ENCODE measurements at regions not wholly inside any gene's neighbourhood (a gene's known extent, or its start where the extent isn't known, plus 50 kb on each side); places are given as distances from the start of the nearest gene placed in this dataset.
"Not testable (repeated sequence)": the region's sequence is repeated elsewhere in the genome, so short reads cannot be mapped to it uniquely, and the experiment has no call there.

DNA sequence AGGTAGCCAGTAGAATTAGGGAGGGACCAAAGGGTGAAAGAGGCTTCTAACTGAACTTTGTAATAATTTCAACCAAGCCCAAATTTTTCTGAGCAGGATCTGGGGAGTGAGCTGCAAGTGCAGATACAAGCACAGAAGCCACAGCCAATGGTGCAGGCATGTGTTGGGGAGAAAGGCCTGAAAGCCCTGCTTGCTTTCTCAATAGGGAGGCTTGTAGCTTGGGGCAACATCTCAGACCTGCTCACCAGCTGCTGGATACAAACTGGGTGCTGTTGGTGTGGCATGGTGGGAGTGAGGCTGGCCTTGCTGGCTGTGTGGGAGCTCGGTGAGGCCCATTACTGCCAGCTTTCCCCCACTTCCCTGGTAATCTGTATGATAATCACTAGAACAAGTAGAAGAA is 688.5 kb upstream of the SEMA3D start:
- no peak for DNase-seq

- DNase-seq = no peak
Observed at GRCh38 chr7:85866540-85866939, 679.7 kb upstream of the SEMA3D start.

DNA sequence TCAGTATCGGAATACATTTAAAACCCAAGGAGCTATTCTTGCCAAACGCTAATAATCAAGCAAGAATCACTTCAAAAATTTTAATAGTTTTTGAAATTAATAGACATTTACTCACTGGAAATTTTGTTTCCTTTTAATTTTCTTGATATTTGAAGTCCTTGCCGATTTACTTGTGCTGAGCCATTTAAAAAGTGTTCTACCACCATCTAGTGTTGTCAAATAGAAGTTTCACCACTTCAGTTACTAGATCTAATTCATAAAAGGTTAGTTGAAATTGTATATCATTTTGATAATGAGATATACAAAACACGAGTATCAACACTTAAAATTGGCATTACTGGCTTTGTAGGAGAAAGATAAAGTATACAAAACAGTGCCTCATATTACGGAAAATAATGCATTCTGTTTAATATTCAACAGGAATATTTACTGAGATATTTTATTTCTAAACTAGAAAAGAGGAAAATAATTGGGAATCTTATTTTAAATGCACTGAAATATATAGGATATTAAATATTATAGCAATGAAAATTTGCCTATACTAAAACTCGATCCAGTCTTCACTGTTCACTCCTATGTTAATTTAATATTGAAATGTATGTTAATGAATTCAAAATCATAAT is 664.8 kb upstream of the SEMA3D start:
- peak; percentile 2 to 31 for DNase-seq

DNA sequence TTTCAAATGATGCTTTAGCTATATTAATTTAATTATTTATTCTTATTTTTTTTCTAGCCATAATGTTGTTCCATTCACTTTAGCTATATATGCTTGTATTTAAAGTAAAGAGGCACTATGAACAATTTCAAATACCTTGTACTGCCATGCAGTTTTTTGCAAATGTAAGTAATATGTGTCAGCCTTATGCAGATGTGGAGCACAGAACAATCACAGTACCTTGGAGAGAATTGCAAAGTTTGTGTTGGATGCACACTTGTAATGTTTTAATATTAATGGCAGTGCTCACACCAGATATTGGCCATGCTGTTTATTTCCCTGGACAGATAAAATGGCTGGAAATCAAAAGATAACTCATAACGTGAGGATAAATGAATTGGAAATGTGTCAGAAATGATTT is 663.5 kb upstream of the SEMA3D start:
- DNase-seq = no peak

- DNase-seq = peak in 1 of 2 experiments; percentile 28
Observed at GRCh38 chr7:85840554-85840953, 653.7 kb upstream of the SEMA3D start.

- no peak for DNase-seq
Observed at GRCh38 chr7:85833066-85833465, 646.2 kb upstream of the SEMA3D start.

DNA sequence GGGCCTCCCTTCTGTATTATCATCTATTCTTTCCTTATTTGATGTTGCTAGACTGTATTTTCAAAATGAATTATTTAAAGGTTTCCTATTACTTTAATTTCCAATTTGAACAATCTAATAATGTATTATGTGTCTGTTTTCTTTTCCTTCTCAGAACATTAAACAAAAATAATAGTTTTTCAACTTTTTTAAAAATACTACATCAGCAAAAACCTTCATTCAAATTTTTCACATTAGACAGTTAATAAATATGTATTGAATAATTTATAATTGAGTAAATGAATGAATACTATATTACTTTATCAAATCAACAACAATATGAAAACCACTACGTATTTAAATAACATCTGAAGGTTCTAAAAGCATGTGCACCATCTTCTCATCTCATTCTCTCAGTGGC is 644.1 kb upstream of the SEMA3D start:
- DNase-seq = no peak

- peak; percentile 5 to 10 for DNase-seq
Observed at GRCh38 chr7:85829817-85830432, 643.1 kb upstream of the SEMA3D start.

GRCh38 chr7:85829176-85829575 is 642.3 kb upstream of the SEMA3D start:
- no peak for DNase-seq

- no peak for DNase-seq
Observed at GRCh38 chr7:85828614-85829013, 641.8 kb upstream of the SEMA3D start.

GRCh38 chr7:85823396-85824080 is 636.7 kb upstream of the SEMA3D start:
- no peak for DNase-seq

DNA sequence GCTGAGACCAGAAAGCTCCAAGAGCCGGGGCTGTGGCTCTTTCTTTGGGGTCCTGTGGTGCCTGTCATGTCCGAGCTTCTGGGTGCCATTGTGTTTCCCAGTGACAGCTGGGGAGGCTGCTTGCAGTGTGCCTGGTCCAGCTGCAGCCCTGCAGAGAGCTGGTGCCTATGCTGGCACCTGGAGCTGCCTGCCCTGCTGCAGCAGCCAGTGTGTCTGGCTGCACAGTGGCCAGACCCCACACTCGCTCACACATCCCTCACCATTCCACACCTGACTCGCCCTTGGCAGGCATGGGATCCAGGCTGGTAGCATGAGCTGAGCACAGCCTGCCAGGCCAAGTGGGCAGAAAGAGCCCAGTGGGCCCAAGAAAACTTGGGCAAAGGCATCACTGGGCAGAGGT is 635.1 kb upstream of the SEMA3D start:
- DNase-seq = peak in 1 of 2 experiments; percentile 11

- no peak for DNase-seq
Observed at GRCh38 chr7:85820702-85821443, 634.0 kb upstream of the SEMA3D start.

GRCh38 chr7:85815526-85815925 is 628.7 kb upstream of the SEMA3D start:
- DNase-seq = no peak

DNA sequence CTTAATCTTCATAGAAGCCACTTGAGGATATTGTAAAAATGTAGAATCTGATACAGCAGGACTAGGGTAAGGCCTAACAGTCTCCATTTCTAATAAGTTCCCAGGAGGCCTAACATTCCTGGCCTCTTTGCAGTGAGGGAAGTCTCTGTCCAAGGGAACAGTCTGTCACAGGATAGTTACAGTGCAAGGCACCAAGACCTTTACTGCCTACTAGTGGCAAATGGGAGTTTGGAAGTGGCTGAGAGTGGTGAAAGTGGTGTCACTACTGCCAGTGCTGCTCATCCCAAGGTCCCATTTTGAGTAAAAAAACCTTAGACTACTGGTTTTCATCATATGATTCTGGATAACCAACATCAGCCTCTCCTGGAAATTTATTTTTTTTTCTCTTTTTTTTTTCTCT is 619.5 kb upstream of the SEMA3D start:
- no peak for DNase-seq

DNA sequence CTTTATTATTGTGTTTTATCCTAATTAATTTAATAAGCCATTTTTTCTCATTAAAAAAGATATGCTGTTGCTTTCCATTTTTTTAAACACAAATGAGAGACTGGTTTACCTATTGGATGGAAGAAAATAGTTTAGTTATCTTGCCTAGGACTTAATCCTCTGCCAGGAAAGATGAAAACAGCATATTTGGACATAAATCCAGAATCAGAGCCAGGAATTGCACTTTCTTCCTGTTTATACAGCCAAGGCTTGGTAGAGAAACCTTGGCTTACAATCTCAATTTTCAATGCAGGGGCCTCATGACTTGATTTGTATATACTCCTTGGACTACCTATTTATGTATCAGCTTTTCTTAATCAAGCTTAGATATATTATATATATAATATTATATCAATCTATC is 618.8 kb upstream of the SEMA3D start:
- DNase-seq = no peak

- DNase-seq = no peak
Observed at GRCh38 chr7:85805249-85805648, 618.4 kb upstream of the SEMA3D start.

DNA sequence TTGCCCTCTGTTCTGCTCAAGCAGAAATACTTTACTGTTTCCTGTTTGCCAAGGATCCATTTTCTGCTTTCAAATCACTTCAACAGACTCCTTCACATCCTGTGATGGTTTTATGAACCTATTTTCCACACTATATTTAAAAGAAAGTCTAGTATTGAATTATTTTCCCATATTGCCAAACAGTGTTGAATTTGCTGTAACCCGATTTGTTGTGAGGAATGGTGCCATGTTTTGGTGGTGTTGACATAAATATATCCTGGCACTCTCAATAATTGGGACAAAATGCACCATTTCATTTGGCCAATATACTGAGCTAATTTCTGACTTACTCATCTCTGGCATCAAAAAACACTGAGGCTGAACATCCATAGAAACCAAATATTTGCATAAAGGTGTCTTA is 615.4 kb upstream of the SEMA3D start:
- no peak for DNase-seq

GRCh38 chr7:85796956-85797355 is 610.1 kb upstream of the SEMA3D start:
- no peak for DNase-seq

- DNase-seq = not testable (repeated sequence)
Observed at GRCh38 chr7:85791098-85791497, 604.2 kb upstream of the SEMA3D start.

DNA sequence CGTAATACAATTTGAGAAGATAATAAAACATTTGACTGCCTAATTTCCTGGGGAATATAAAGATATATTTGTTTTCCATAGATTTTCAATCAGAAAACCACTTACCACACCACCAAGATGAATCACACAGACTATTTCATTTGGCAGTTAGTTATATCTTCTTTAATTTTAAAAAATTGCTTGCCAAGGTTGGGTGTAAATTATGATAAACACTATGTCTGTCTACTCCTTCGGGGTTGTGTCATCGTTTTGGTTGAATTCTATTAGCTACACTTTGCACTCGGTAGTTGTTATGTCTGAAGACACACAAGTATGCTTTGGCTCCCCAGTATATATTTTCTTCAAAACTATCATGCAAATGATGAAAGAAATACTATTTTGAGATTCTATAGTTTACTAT is 594.8 kb upstream of the SEMA3D start:
- no peak for DNase-seq

GRCh38 chr7:85776691-85777345 is 590.0 kb upstream of the SEMA3D start:
- no peak for DNase-seq

DNA sequence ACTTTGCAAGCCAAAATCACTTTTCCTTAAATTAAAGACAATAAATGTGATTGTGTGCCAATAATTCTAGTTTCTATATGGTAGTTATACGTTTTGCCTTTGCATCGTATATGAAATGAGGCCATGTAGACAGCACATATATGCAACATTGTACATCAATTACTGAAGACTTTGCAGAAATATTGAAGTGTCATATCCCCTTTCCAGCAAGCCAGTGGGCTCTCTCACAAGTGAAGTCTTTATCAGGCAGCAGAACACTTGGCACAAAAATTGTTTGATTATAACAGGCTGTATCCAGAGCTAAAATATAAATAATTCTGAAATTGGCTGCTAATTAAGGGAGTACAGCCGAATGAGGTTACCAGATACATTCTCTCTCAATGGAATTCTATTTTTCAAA is 588.6 kb upstream of the SEMA3D start:
- DNase-seq = no peak
